BJ (cell line): ENCODE measurements at regions not wholly inside any gene's neighbourhood (a gene's known extent, or its start where the extent isn't known, plus 50 kb on each side); places are given as distances from the start of the nearest gene placed in this dataset.

Experiments
- CTCF ChIA-PET: fragments of 350-600 bp; formaldehyde crosslinking; extraction: SDS; loops from one replicate; lab custom pipeline; 2021; ENCODE audit warnings: antibody characterized with exemption, inconsistent platforms; lab: Yijun Ruan, JAX
- POLR2A ChIA-PET: fragments of 300-600 bp; sonication (Branson Sonifier 250); formaldehyde crosslinking; extraction: SDS; loops from one replicate; lab custom pipeline; 2021; ENCODE audit warnings: antibody characterized with exemption; lab: Charles Lee
- DNase-seq: peaks from one replicate; pipeline ENCODE4 v3.0.0-alpha.2; 2011; ENCODE audit warnings: low read depth
- H3K27me3 ChIP-seq: 2 replicates; pipeline ENCODE4 v1.6.0; 2011; ENCODE audit warnings: low read length; ENCODE audit not compliant: control insufficient read depth, insufficient read depth
- H3K36me3 ChIP-seq: 2 replicates; pipeline ENCODE4 v1.5.1; 2011; ENCODE audit warnings: low read length; ENCODE audit not compliant: control insufficient read depth, insufficient read depth
- H3K4me3 ChIP-seq: 2 replicates; pipeline ENCODE4 v1.5.1; 2011; ENCODE audit warnings: low read depth, mild to moderate bottlenecking, control low read depth, low read length
- TF ChIP-seq, protein P1 (sequence below): IDR thresholded peaks from 2 replicates; pipeline ENCODE4 v1.5.1; 2011; ENCODE audit warnings: low read depth, mild to moderate bottlenecking, control low read depth, inconsistent platforms, low read length, moderate library complexity; ENCODE audit not compliant: insufficient read depth

DNA sequence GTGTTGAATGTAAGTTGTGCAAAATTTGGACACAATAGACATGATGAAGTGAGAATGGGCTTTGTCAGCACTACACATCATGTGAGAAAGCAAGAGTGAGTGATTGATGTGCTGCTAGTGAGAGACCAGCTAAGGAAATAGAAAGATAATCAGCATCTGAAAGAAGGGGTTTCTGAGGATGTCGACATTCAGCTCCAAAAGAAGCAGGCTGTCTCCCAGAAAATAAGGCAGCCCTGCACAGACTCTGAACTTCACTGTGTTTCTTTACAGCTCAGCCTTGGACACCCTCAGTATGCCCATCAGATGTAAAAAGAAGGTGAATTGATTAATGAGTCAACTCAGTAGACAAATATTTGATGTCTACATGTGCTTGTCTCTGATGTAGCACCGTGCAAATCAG, 80.8 kb upstream of the ADCY2 start:
- no peak for DNase-seq
- CTCF ChIA-PET = interaction anchor here (0.5 kb wide), 1 partner anchor 127 kb away, joined by 3 read pairs; no protein-coding TSS in a partner anchor
- no peak overlapping the region for H3K4me3 ChIP-seq

DNA sequence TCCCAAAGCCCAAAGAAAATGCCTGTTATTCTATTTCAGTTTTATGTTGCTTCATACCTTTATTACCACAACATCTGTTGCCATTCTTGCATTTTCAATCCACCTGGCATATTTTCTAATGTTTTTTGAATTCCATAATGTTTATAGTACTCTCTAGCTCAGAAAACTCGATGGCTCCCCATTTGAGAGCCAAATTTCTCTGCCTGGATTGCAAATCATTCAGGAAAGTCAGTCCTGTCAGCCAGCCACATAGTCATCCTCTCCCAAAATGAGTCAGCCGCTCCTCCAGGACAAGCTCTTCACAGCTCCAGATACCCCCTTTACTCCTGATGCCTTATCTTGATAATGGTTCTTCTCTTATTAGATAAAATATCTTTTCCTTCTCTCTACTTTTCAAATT, 78.2 kb upstream of the ADCY2 start:
- Histone ChIP-seq H3K4me3 (no peak overlapping the region), H3K36me3 (no peaks in the 10 kb centered on the region), H3K27me3 (peaks cover 2% of the 10 kb centered on the region)
- peak; percentile 56 for DNase-seq
- CTCF ChIA-PET = no interaction called here
- POLR2A ChIA-PET = no interaction called here
- TF ChIP-seq, protein P1, sequence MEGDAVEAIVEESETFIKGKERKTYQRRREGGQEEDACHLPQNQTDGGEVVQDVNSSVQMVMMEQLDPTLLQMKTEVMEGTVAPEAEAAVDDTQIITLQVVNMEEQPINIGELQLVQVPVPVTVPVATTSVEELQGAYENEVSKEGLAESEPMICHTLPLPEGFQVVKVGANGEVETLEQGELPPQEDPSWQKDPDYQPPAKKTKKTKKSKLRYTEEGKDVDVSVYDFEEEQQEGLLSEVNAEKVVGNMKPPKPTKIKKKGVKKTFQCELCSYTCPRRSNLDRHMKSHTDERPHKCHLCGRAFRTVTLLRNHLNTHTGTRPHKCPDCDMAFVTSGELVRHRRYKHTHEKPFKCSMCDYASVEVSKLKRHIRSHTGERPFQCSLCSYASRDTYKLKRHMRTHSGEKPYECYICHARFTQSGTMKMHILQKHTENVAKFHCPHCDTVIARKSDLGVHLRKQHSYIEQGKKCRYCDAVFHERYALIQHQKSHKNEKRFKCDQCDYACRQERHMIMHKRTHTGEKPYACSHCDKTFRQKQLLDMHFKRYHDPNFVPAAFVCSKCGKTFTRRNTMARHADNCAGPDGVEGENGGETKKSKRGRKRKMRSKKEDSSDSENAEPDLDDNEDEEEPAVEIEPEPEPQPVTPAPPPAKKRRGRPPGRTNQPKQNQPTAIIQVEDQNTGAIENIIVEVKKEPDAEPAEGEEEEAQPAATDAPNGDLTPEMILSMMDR = no peak

More for the DNA sequence above, 80.8 kb upstream of the ADCY2 start:
- Histone ChIP-seq H3K27me3 (peaks cover 2% of the 10 kb centered on the region), H3K36me3 (no peaks in the 10 kb centered on the region)
- TF ChIP-seq, protein P1 = no peak
- POLR2A ChIA-PET = no interaction called here

DNA sequence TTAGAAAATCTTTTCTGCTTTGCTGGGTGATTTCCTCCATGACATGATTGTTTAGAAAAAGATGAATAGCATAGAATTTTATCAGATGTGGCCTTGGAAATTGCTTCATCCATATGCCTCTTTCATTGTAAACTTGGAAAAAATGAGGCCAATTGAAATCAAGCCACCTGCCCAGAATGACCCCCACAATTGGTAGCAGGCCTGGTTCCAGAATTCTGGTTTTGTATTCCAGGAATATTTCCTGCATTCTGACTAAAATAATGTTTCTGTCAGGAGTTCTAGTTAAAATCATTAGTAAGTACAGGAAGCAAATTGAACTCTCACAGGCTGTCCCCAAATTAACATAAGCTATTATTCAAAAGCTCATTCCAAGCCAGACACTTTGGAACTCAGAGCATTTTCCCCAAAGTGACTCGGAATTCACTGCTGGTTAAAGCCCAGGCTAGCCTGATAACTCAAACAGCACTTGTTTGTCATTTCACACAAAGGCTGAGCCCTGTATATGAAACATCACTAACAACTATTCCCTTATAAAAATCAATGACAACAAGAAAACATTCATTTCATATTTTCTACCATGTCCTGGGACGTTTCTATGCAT, 75.1 kb upstream of the ADCY2 start:
- TF ChIP-seq, protein P1 = no peak
- no peak overlapping the region for H3K4me3 ChIP-seq
- DNase-seq = no peak
- H3K27me3 ChIP-seq = peaks cover 2% of the 10 kb centered on the region; the same call in 1 of the 2 replicates
- POLR2A ChIA-PET = no interaction called here
- CTCF ChIA-PET = no interaction called here
- no peaks in the 10 kb centered on the region for H3K36me3 ChIP-seq

DNA sequence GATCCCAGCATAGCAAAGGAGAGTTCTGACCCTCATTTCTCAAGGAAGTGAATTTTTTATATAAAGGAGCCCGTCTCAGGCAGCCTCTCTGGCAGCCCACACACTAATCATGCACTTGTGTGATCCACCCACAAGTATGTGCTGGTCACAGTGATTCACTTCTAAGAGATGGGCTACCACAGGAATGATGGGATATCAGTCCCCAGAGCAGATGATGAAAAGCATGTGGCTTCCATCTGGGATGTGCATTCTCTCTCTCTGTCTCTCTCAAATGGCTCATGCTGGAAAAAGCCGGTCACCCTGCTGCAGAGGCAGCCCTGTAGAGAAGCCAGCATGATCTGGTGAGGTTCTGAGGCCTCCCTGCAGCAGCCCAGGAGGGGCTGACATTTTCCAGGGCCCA, 74.2 kb upstream of the ADCY2 start:
- peak; percentile 96 for DNase-seq
- TF ChIP-seq, protein P1 = no peak
- no peaks in the 10 kb centered on the region for H3K36me3 ChIP-seq
- ChIA-PET CTCF (no interaction called here), POLR2A (no interaction called here)
- no peak overlapping the region for H3K4me3 ChIP-seq
- no peaks in the 10 kb centered on the region for H3K27me3 ChIP-seq

DNA sequence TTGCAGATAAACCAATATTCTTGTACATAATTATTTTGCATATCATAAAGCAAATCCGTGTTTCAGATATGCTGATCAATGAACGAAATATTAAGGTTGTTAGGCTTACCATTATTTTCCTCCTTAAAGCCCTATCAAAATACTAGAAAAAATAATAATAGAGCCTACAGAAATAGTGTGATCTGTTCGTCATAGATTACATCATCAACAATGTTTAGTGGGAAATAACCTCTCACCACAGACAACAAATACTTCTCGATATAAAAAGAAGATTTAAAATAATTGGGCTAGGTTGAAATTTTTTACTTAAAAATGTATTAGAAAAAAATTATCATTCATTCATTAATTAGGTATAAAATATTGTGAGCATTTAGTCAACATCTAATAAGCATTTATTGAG, 71.0 kb upstream of the ADCY2 start:
- no peaks in the 10 kb centered on the region for H3K27me3 ChIP-seq
- TF ChIP-seq, protein P1 = no peak
- no peak overlapping the region for H3K4me3 ChIP-seq
- H3K36me3 ChIP-seq = no peaks in the 10 kb centered on the region
- DNase-seq = no peak
- POLR2A ChIA-PET = no interaction called here
- CTCF ChIA-PET = no interaction called here
